Stimulated activated CD4-positive, alpha-beta T cell treated with anti-CD3 and anti-CD28 coated beads, Interleukin-4, amount 100 ng/mL, for 48 hours (primary cell): ENCODE measurements at regions not wholly inside any gene's neighbourhood (a gene's known extent, or its start where the extent isn't known, plus 50 kb on each side); places are given as distances from the start of the nearest gene placed in this dataset.

ENCODE experiments used
- DNase-seq, 2 donors: peaks; one replicate each; pipeline ENCODE4 v3.0.0-alpha.2; 2020; ENCODE audit warnings: low read depth in 2 of 2

GRCh38 chr22:48887394-48888332 lies 940.0 kb downstream of the BRD1 start:
- DNase-seq: no peak

- no peak for DNase-seq
Observed at GRCh38 chr22:48886604-48887393, 940.9 kb downstream of the BRD1 start.

- no peak for DNase-seq
Observed at GRCh38 chr22:48885919-48886305, 941.8 kb downstream of the BRD1 start.

GRCh38 chr22:48885271-48885918 lies 942.3 kb downstream of the BRD1 start:
- DNase-seq: no peak

GRCh38 chr22:48884786-48885185 lies 942.9 kb downstream of the BRD1 start:
- DNase-seq: no peak

GRCh38 chr22:48884324-48884723 lies 943.3 kb downstream of the BRD1 start:
- no peak for DNase-seq

- DNase-seq: no peak
Observed at GRCh38 chr22:48883211-48883960, 944.3 kb downstream of the BRD1 start.

- no peak for DNase-seq
Observed at GRCh38 chr22:48882636-48883200, 945.0 kb downstream of the BRD1 start.

GRCh38 chr22:48881326-48881980 lies 946.2 kb downstream of the BRD1 start:
- no peak for DNase-seq

- no peak for DNase-seq
Observed at GRCh38 chr22:48880749-48881148, 946.9 kb downstream of the BRD1 start.

GRCh38 chr22:48876951-48877350 lies 950.7 kb downstream of the BRD1 start:
- no peak for DNase-seq

GRCh38 chr22:48874956-48875355 lies 952.7 kb downstream of the BRD1 start:
- DNase-seq: no peak

- DNase-seq: no peak
Observed at GRCh38 chr22:48873191-48873520, 954.5 kb downstream of the BRD1 start.

GRCh38 chr22:48872271-48873190 lies 955.1 kb downstream of the BRD1 start:
- no peak for DNase-seq

GRCh38 chr22:48871176-48871840 lies 956.4 kb downstream of the BRD1 start:
- DNase-seq: no peak

- no peak for DNase-seq
Observed at GRCh38 chr22:48870436-48870835, 957.2 kb downstream of the BRD1 start.

GRCh38 chr22:48869788-48870187 lies 957.9 kb downstream of the BRD1 start:
- DNase-seq: no peak

- no peak for DNase-seq
Observed at GRCh38 chr22:48869161-48869560, 958.5 kb downstream of the BRD1 start.

GRCh38 chr22:48868554-48868953 lies 959.1 kb downstream of the BRD1 start:
- DNase-seq: no peak
